ENCODE measurements at regions not wholly inside any gene's neighbourhood (a gene's known extent, or its start where the extent isn't known, plus 50 kb on each side); places are given as distances from the start of the nearest gene placed in this dataset.

DNA sequence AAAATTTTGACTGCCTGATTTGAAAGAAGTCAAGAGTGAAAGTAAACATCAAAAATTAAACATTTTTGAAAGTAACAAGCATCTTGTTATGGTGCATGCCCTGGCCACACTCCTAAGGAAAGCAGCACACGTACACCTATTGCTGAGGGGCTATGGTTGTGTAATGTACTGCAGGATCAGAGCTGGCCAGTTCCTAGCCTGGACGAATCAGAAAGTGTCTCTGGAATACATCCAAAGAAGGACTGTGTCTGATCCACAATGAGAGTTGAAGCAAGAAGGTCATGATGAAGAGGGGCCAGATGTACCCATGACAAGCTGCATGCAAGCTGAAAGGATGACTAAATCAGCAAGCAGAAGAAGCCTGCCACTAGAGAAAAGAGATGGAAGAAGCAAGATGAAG lies 618.2 kb downstream of the TLE1 start:
- no peak for TF ChIP-seq ZZZ3 (CRISPR knock-in tag; IDR thresholded peaks at IDR 0.05; ENCODE audit: borderline replicate concordance)
- no peak for TF ChIP-seq CTCF (CRISPR knock-in tag; IDR thresholded peaks at IDR 0.05)
- TF ChIP-seq CHD4 (IDR thresholded peaks at IDR 0.05; ENCODE audit: borderline replicate concordance, low read length) = no peak
- no peak for TF ChIP-seq TAF1 (CRISPR knock-in tag; IDR thresholded peaks at IDR 0.05)
- no peak for TF ChIP-seq STAT6 (CRISPR knock-in tag; IDR thresholded peaks at IDR 0.05; ENCODE audit: borderline replicate concordance)
- no peak for TF ChIP-seq IKZF1 (IDR thresholded peaks at IDR 0.05)
- no peak for TF ChIP-seq MAFK (conservative IDR thresholded peaks at IDR 0.05 in 1 of 2, IDR thresholded peaks at IDR 0.05 in 1 of 2; ENCODE audit: low read length in 2 of 2)
- no peak for TF ChIP-seq TBP (CRISPR knock-in tag; IDR thresholded peaks at IDR 0.05)
- TF ChIP-seq JUN (CRISPR knock-in tag; IDR thresholded peaks at IDR 0.05) = no peak
